H9 (cell line): ENCODE measurements at regions not wholly inside any gene's neighbourhood (a gene's known extent, or its start where the extent isn't known, plus 50 kb on each side); places are given as distances from the start of the nearest gene placed in this dataset.

Experiments
- DNase-seq: peaks from one replicate; pipeline ENCODE4 v3.0.0-alpha.2; 2017
- H2AFZ ChIP-seq: one replicate; pipeline ENCODE4 v1.6.1; 2013; ENCODE audit warnings: mild to moderate bottlenecking, low read length, control low read depth, moderate library complexity
- H2AK5ac ChIP-seq: 2 replicates; pipeline ENCODE4 v1.6.1; 2013; ENCODE audit warnings: low read length, control low read depth, mixed read lengths; ENCODE audit not compliant: insufficient read length
- H2BK120ac ChIP-seq: one replicate; pipeline ENCODE4 v1.6.1; 2013; ENCODE audit warnings: low read depth, mild to moderate bottlenecking, low read length, control low read depth, inconsistent platforms; ENCODE audit not compliant: poor library complexity, severe bottlenecking
- H2BK12ac ChIP-seq: 2 replicates; pipeline ENCODE4 v1.6.1; 2013; ENCODE audit warnings: low read length, control low read depth, mixed read lengths, low read depth; ENCODE audit not compliant: insufficient read length
- H2BK15ac ChIP-seq: 2 replicates; pipeline ENCODE4 v1.6.1; 2013; ENCODE audit warnings: low read depth, low read length, control low read depth
- H2BK20ac ChIP-seq: one replicate; pipeline ENCODE4 v1.6.1; 2013; ENCODE audit warnings: low read depth, mild to moderate bottlenecking, low read length, control low read depth, inconsistent platforms; ENCODE audit not compliant: poor library complexity, severe bottlenecking
- H2BK5ac ChIP-seq: 2 replicates; pipeline ENCODE4 v1.6.1; 2013; ENCODE audit warnings: low read length, control low read depth, mixed read lengths; ENCODE audit not compliant: insufficient read length
- H3K14ac ChIP-seq: 2 replicates; pipeline ENCODE4 v1.6.1; 2013; ENCODE audit warnings: low read length, control low read depth; ENCODE audit not compliant: insufficient read depth
- H3K18ac ChIP-seq: 2 replicates; pipeline ENCODE4 v1.6.1; 2013; ENCODE audit warnings: low read depth, mild to moderate bottlenecking, mixed read lengths, low read length, control low read depth; ENCODE audit not compliant: insufficient read length
- H3K23ac ChIP-seq: 2 replicates; pipeline ENCODE4 v1.6.1; 2013; ENCODE audit warnings: low read length, control low read depth, mixed read lengths, low read depth; ENCODE audit not compliant: insufficient read length
- H3K23me2 ChIP-seq: 2 replicates; pipeline ENCODE4 v1.6.1; 2013; ENCODE audit warnings: low read depth, mild to moderate bottlenecking, mixed read lengths, low read length, control low read depth; ENCODE audit not compliant: insufficient read length, poor library complexity, severe bottlenecking
- H3K27ac ChIP-seq: 2 replicates; pipeline ENCODE4 v1.5.1; 2013; ENCODE audit warnings: low read length, control low read depth, mixed read lengths, low read depth; ENCODE audit not compliant: insufficient read length
- H3K27me3 ChIP-seq: 2 replicates; pipeline ENCODE4 v1.6.1; 2013; ENCODE audit warnings: low read length, control low read depth, inconsistent platforms; ENCODE audit not compliant: insufficient read depth
- H3K4ac ChIP-seq: 2 replicates; pipeline ENCODE4 v1.6.1; 2013; ENCODE audit warnings: low read depth, mild to moderate bottlenecking, control low read depth, inconsistent platforms, low read length, moderate library complexity
- H3K4me1 ChIP-seq: 2 replicates; pipeline ENCODE4 v1.6.1; 2013; ENCODE audit warnings: low read length, control low read depth, inconsistent platforms; ENCODE audit not compliant: insufficient read depth
- H3K4me2 ChIP-seq: 2 replicates; pipeline ENCODE4 v1.6.1; 2013; ENCODE audit warnings: low read length, control low read depth, mixed read lengths; ENCODE audit not compliant: insufficient read length, insufficient read depth
- H3K56ac ChIP-seq: 2 replicates; pipeline ENCODE4 v1.6.1; 2013; ENCODE audit warnings: low read depth, mild to moderate bottlenecking, mixed read lengths, low read length, control low read depth; ENCODE audit not compliant: insufficient read length
- H3K79me1 ChIP-seq: 2 replicates; pipeline ENCODE4 v1.6.1; 2013; ENCODE audit warnings: low read depth, mild to moderate bottlenecking, moderate library complexity, low read length, control low read depth, inconsistent platforms; ENCODE audit not compliant: insufficient read depth, poor library complexity, severe bottlenecking
- H3K79me2 ChIP-seq: 2 replicates; pipeline ENCODE4 v1.6.1; 2013; ENCODE audit warnings: low read length, control low read depth, inconsistent platforms; ENCODE audit not compliant: insufficient read depth
- H3K9ac ChIP-seq: 2 replicates; pipeline ENCODE4 v1.6.1; 2013; ENCODE audit warnings: low read length, control low read depth, mixed read lengths; ENCODE audit not compliant: insufficient read length; ENCODE audit errors: extremely low read depth
- H3K9me3 ChIP-seq: one replicate; pipeline ENCODE4 v1.6.1; 2013; ENCODE audit warnings: low read depth, low read length, inconsistent platforms; ENCODE audit not compliant: control insufficient read depth
- H3T11ph ChIP-seq: one replicate; pipeline ENCODE4 v1.6.1; 2013; ENCODE audit warnings: mild to moderate bottlenecking, low read length, control low read depth, inconsistent platforms
- H4K20me1 ChIP-seq: one replicate; pipeline ENCODE4 v1.6.1; 2013; ENCODE audit not compliant: control insufficient read depth, insufficient read length, insufficient read depth
- H4K5ac ChIP-seq: 2 replicates; pipeline ENCODE4 v1.6.1; 2013; ENCODE audit warnings: low read depth, mild to moderate bottlenecking, mixed read lengths, low read length, control low read depth; ENCODE audit not compliant: insufficient read length
- H4K8ac ChIP-seq: replicated peaks from 2 replicates; pipeline ENCODE4 v1.6.1; 2013; ENCODE audit warnings: low read length, control low read depth, mixed read lengths, low read depth; ENCODE audit not compliant: insufficient read length
- H4K91ac ChIP-seq: 2 replicates; pipeline ENCODE4 v1.6.1; 2013; ENCODE audit warnings: low read depth, mild to moderate bottlenecking, moderate library complexity, mixed read lengths, low read length, control low read depth; ENCODE audit not compliant: insufficient read length
- H3K27ac Mint-ChIP-seq, 3 experiments: 2 replicates in 2 of 3; 3 replicates in 1 of 3; pipeline ENCODE4 v1.8.0; 2020 to 2021; ENCODE audit warnings: mixed read lengths in 3 of 3, mild to moderate bottlenecking in 1 of 3, moderate library complexity in 1 of 3
- H3K27me3 Mint-ChIP-seq: 2 replicates; pipeline ENCODE4 v1.8.0; 2021; ENCODE audit warnings: low read depth, mild to moderate bottlenecking, moderate library complexity, mixed read lengths
- H3K36me3 Mint-ChIP-seq, 3 experiments: 2 replicates in 2 of 3; 3 replicates in 1 of 3; pipeline ENCODE4 v1.8.0; 2020 to 2021; ENCODE audit warnings: low read depth in 3 of 3, mixed read lengths in 3 of 3; ENCODE audit not compliant: insufficient read depth in 1 of 3
- H3K4me1 Mint-ChIP-seq, 2 experiments: 2 replicates each; pipeline ENCODE4 v1.8.0; 2020; ENCODE audit warnings: mixed read lengths in 2 of 2
- H3K4me3 Mint-ChIP-seq, 2 experiments: 2 replicates in 1 of 2; 3 replicates in 1 of 2; pipeline ENCODE4 v1.8.0; 2020 to 2021; ENCODE audit warnings: mild to moderate bottlenecking in 2 of 2, mixed read lengths in 2 of 2, moderate library complexity in 1 of 2
- H3K9me3 Mint-ChIP-seq, 2 experiments: 2 replicates in 1 of 2; 3 replicates in 1 of 2; pipeline ENCODE4 v1.8.0; 2020; ENCODE audit warnings: mild to moderate bottlenecking in 2 of 2, mixed read lengths in 2 of 2, moderate library complexity in 1 of 2
- CTCF ChIP-seq: fragments of 200-600 bp; sonication (generic); conservative IDR thresholded peaks from 3 replicates; pipeline ENCODE4 v1.8.0; 2021; ENCODE audit warnings: antibody characterized with exemption, mild to moderate bottlenecking
- WGBS: extraction: QIAGEN DNeasy Blood & Tissue Kit; methylation state at CpG from one replicate; pipeline ENCODE4 v1.1.7; 2013; ENCODE audit warnings: missing lambda C conversion rate, low lambda C conversion rate, mixed read lengths; ENCODE audit not compliant: insufficient read length; ENCODE audit errors: extremely low coverage; 5-methylcytosine and 5-hydroxymethylcytosine counted together

GRCh38 chr7:25500393-25500921, 272.2 kb upstream of the NPVF start:
- H4K5ac ChIP-seq: no peak overlapping the region
- H2BK12ac ChIP-seq: no peak overlapping the region
- no peak overlapping the region for H2AK5ac ChIP-seq
- Mint-ChIP-seq H3K27ac (no peak overlapping the region), H3K4me1 (no peaks in the 10 kb centered on the region), H3K4me3 (no peak overlapping the region), H3K9me3 (no peaks in the 10 kb centered on the region), H3K36me3 (no peaks in the 10 kb centered on the region), H3K27me3 (peaks cover 6% of the 10 kb centered on the region; the same call in 1 of the 2 replicates)
- no peak overlapping the region for H2BK15ac ChIP-seq
- H3T11ph ChIP-seq: no peak overlapping the region
- no peak overlapping the region for H3K18ac ChIP-seq
- H2AFZ ChIP-seq: no peak overlapping the region
- H4K8ac ChIP-seq: no peak overlapping the region
- H2BK120ac ChIP-seq: no peak overlapping the region
- H4K20me1 ChIP-seq: no peaks in the 10 kb centered on the region
- no peak overlapping the region for H2BK20ac ChIP-seq
- H3K79me2 ChIP-seq: no peaks in the 10 kb centered on the region
- no peak overlapping the region for H2BK5ac ChIP-seq
- H3K56ac ChIP-seq: no peak overlapping the region
- H3K27ac ChIP-seq: no peak overlapping the region
- no CpG with 5 or more reads among the region's 4 CpGs for WGBS
- no peak overlapping the region for H3K14ac ChIP-seq
- H3K4me1 ChIP-seq: no peaks in the 10 kb centered on the region
- no peak for TF ChIP-seq CTCF
- H3K23ac ChIP-seq: no peak overlapping the region
- no peaks in the 10 kb centered on the region for H3K79me1 ChIP-seq
- H3K23me2 ChIP-seq: no peaks in the 10 kb centered on the region
- H3K4ac ChIP-seq: no peak overlapping the region
- no peak overlapping the region for H4K91ac ChIP-seq
- no peaks in the 10 kb centered on the region for H3K27me3 ChIP-seq
- H3K9me3 ChIP-seq: no peaks in the 10 kb centered on the region
- no peak overlapping the region for H3K9ac ChIP-seq
- no peak overlapping the region for H3K4me2 ChIP-seq
- DNase-seq: no peak
